Glutamatergic neuron (in vitro differentiated cells): ENCODE measurements at regions not wholly inside any gene's neighbourhood (a gene's known extent, or its start where the extent isn't known, plus 50 kb on each side); places are given as distances from the start of the nearest gene placed in this dataset.

Experiments
- DNase-seq: peaks from one replicate; pipeline ENCODE4 v3.0.0; 2022
- H3K27ac Mint-ChIP-seq: one replicate; pipeline ENCODE4 v1.8.0; 2020; ENCODE audit warnings: mild to moderate bottlenecking, mixed read lengths, inconsistent platforms; ENCODE audit not compliant: unreplicated experiment
- H3K27me3 Mint-ChIP-seq: one replicate; pipeline ENCODE4 v1.8.0; 2020; ENCODE audit warnings: mild to moderate bottlenecking, moderate library complexity, mixed read lengths, inconsistent platforms; ENCODE audit not compliant: unreplicated experiment
- H3K36me3 Mint-ChIP-seq: one replicate; pipeline ENCODE4 v1.8.0; 2020; ENCODE audit warnings: mild to moderate bottlenecking, mixed read lengths, inconsistent platforms; ENCODE audit not compliant: unreplicated experiment
- H3K4me1 Mint-ChIP-seq: one replicate; pipeline ENCODE4 v1.8.0; 2020; ENCODE audit warnings: mild to moderate bottlenecking, low read depth, mixed read lengths, inconsistent platforms; ENCODE audit not compliant: unreplicated experiment
- H3K4me3 Mint-ChIP-seq: one replicate; pipeline ENCODE4 v1.8.0; 2020; ENCODE audit warnings: mild to moderate bottlenecking, mixed read lengths, inconsistent platforms; ENCODE audit not compliant: unreplicated experiment
- H3K9me3 Mint-ChIP-seq: one replicate; pipeline ENCODE4 v1.8.0; 2020; ENCODE audit warnings: mild to moderate bottlenecking, moderate library complexity, mixed read lengths, inconsistent platforms; ENCODE audit not compliant: unreplicated experiment
- TF ChIP-seq, protein P1 (sequence below): fragments of 200-600 bp; sonication (generic); IDR thresholded peaks from one replicate; pipeline ENCODE4 v1.5.0; 2021; ENCODE audit not compliant: partially characterized antibody, unreplicated experiment

DNA sequence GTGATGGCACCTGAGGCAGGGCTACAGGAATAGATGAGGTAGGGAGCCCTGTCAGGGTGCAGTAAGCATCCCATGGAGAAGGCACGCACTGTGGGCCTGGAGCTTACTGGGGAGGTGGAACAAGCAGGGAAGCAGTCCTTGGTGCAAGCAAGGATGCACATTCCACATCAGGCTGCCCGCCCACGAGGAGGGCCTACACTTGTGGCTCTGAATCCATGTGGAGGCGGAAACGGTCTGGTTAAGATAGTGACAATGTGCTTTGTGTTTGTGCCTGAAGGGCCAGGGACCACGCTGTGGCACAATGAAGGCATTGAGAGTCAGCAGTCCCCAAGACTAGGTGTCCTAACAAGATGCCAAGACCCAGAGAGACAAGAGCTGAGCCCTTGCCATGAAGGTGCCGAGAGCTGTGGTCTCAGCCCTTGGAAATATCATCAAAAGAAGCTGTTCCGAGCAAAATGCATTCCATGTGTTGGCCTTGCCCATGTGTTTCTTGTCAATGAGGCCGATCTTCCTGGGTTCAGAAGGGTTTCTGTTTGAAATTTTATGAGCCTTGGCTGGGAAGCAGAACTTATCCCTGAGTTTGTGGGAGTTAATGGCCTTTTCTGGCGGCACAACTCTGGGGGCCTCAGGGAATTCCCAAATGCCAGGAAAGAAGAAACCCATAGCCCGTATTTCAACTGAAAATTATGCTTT, 111.9 kb downstream of the NGF start:
- TF ChIP-seq, protein P1, sequence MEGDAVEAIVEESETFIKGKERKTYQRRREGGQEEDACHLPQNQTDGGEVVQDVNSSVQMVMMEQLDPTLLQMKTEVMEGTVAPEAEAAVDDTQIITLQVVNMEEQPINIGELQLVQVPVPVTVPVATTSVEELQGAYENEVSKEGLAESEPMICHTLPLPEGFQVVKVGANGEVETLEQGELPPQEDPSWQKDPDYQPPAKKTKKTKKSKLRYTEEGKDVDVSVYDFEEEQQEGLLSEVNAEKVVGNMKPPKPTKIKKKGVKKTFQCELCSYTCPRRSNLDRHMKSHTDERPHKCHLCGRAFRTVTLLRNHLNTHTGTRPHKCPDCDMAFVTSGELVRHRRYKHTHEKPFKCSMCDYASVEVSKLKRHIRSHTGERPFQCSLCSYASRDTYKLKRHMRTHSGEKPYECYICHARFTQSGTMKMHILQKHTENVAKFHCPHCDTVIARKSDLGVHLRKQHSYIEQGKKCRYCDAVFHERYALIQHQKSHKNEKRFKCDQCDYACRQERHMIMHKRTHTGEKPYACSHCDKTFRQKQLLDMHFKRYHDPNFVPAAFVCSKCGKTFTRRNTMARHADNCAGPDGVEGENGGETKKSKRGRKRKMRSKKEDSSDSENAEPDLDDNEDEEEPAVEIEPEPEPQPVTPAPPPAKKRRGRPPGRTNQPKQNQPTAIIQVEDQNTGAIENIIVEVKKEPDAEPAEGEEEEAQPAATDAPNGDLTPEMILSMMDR = no peak
- no peak for DNase-seq
- Mint-ChIP-seq H3K9me3 (no peaks in the 10 kb centered on the region), H3K4me3 (no peak overlapping the region), H3K36me3 (no peaks in the 10 kb centered on the region), H3K27ac (no peak overlapping the region), H3K27me3 (no peaks in the 10 kb centered on the region), H3K4me1 (peaks cover 8% of the 10 kb centered on the region)

- H3K27me3 Mint-ChIP-seq = no peaks in the 10 kb centered on the region
- H3K36me3 Mint-ChIP-seq = no peaks in the 10 kb centered on the region
- TF ChIP-seq, protein P1 = no peak
- no peak overlapping the region for H3K27ac Mint-ChIP-seq
- no peak overlapping the region for H3K4me3 Mint-ChIP-seq
- H3K9me3 Mint-ChIP-seq = no peaks in the 10 kb centered on the region
- no peak for DNase-seq
- peaks cover 8% of the 10 kb centered on the region for H3K4me1 Mint-ChIP-seq
Observed at GRCh38 chr1:115224636-115225035, 113.4 kb downstream of the NGF start.

DNA sequence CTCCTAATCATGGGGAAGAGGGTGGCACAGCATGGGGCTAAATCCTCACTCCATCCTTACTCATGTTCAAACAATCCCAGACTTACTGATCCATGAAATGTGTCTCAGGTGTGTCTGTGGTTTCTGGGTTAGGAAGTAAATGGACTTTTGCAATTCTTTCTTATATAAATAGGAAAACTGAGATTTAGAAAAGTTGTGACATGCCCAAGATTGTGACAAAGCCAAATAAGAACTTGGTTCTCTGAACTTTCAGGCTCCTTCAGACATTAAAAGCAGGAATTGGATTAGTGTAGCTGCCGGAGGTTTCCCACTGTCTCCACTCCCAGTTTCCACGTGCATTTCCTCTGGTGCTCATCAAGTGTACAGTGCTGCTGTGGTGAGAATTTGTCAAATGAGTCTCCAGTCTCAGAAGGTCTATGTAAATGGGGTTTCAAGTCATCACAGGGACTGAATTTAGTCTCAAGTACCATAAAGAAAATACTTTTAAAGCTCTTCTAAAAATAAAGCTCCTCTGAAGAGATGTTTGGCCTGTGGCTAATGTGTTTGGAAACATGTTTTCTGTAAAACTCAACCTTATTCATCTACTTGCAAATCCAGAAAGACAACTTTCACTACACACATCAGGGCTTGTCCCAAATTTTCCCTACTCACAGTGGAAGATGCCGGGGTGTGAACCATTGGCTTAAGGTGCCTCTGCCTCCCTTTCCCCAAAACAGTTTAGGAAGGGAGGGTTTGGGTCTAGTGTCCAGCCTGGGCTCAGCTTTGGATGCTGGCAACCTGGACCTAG, 115.2 kb downstream of the NGF start:
- no peaks in the 10 kb centered on the region for H3K9me3 Mint-ChIP-seq
- H3K27me3 Mint-ChIP-seq = no peaks in the 10 kb centered on the region

DNA sequence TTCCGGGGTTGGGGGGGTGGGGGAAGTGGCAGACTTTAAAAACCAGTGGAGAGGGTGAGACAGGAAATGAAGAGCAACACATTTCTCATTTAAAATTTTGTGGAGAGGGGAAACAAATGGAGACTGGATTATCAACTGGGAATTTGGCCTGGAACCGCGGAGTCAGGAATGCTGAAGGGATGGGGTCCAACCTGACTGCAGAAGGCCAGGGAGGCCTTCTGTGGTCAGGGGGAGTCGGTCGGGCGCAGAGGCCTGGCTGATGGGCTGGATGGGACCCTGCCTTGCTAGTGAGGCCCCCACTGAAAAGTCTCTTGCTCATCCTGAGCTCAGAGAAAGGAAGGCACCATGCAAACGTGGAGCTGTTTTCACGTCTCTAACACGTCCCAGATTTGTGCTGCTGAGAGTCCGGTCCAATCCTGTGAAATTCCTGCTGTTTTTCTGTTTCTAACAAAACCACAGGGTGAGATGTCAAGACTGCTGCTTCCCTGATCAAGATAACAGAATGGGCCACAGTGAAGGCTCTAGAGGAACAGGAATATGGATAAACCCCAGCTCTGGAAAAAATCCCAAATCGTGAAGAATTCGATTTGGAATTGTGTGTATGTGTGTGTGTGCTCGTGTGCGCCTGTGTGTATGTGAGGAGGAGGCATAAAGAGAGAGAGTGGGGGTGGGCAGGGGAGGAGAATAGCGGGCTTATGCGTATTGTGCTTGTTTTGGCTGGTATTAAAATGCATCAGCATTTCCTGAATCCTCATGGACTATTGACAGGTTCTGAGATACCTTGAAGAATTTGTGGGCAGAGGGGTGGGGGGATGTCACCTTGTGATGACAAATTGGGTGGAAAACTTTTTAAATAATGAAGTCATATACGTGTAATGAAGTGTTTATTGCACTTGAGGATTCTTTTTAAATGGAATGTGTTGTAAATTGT, 117.4 kb downstream of the NGF start:
- TF ChIP-seq, protein P1 = no peak
- H3K4me1 Mint-ChIP-seq = peaks cover 16% of the 10 kb centered on the region
- no peaks in the 10 kb centered on the region for H3K36me3 Mint-ChIP-seq
- no peak overlapping the region for H3K27ac Mint-ChIP-seq
- DNase-seq = no peak
- no peak overlapping the region for H3K4me3 Mint-ChIP-seq
- H3K9me3 Mint-ChIP-seq = no peaks in the 10 kb centered on the region
- no peaks in the 10 kb centered on the region for H3K27me3 Mint-ChIP-seq

More for the DNA sequence above, 115.2 kb downstream of the NGF start:
- peaks cover 14% of the 10 kb centered on the region for H3K4me1 Mint-ChIP-seq
- H3K36me3 Mint-ChIP-seq = no peaks in the 10 kb centered on the region
- no peak overlapping the region for H3K4me3 Mint-ChIP-seq
- TF ChIP-seq, protein P1 = no peak
- no peak overlapping the region for H3K27ac Mint-ChIP-seq
- DNase-seq = no peak
